H9 (cell line): ENCODE measurements at regions not wholly inside any gene's neighbourhood (a gene's known extent, or its start where the extent isn't known, plus 50 kb on each side); places are given as distances from the start of the nearest gene placed in this dataset.

Experiments
- DNase-seq: peaks from one replicate; pipeline ENCODE4 v3.0.0-alpha.2; 2017
- H2AFZ ChIP-seq: one replicate; pipeline ENCODE4 v1.6.1; 2013; ENCODE audit warnings: mild to moderate bottlenecking, low read length, control low read depth, moderate library complexity
- H2AK5ac ChIP-seq: 2 replicates; pipeline ENCODE4 v1.6.1; 2013; ENCODE audit warnings: low read length, control low read depth, mixed read lengths; ENCODE audit not compliant: insufficient read length
- H2BK120ac ChIP-seq: one replicate; pipeline ENCODE4 v1.6.1; 2013; ENCODE audit warnings: low read depth, mild to moderate bottlenecking, low read length, control low read depth, inconsistent platforms; ENCODE audit not compliant: poor library complexity, severe bottlenecking
- H2BK12ac ChIP-seq: 2 replicates; pipeline ENCODE4 v1.6.1; 2013; ENCODE audit warnings: low read length, control low read depth, mixed read lengths, low read depth; ENCODE audit not compliant: insufficient read length
- H2BK15ac ChIP-seq: 2 replicates; pipeline ENCODE4 v1.6.1; 2013; ENCODE audit warnings: low read depth, low read length, control low read depth
- H2BK20ac ChIP-seq: one replicate; pipeline ENCODE4 v1.6.1; 2013; ENCODE audit warnings: low read depth, mild to moderate bottlenecking, low read length, control low read depth, inconsistent platforms; ENCODE audit not compliant: poor library complexity, severe bottlenecking
- H2BK5ac ChIP-seq: 2 replicates; pipeline ENCODE4 v1.6.1; 2013; ENCODE audit warnings: low read length, control low read depth, mixed read lengths; ENCODE audit not compliant: insufficient read length
- H3K14ac ChIP-seq: 2 replicates; pipeline ENCODE4 v1.6.1; 2013; ENCODE audit warnings: low read length, control low read depth; ENCODE audit not compliant: insufficient read depth
- H3K18ac ChIP-seq: 2 replicates; pipeline ENCODE4 v1.6.1; 2013; ENCODE audit warnings: low read depth, mild to moderate bottlenecking, mixed read lengths, low read length, control low read depth; ENCODE audit not compliant: insufficient read length
- H3K23ac ChIP-seq: 2 replicates; pipeline ENCODE4 v1.6.1; 2013; ENCODE audit warnings: low read length, control low read depth, mixed read lengths, low read depth; ENCODE audit not compliant: insufficient read length
- H3K23me2 ChIP-seq: 2 replicates; pipeline ENCODE4 v1.6.1; 2013; ENCODE audit warnings: low read depth, mild to moderate bottlenecking, mixed read lengths, low read length, control low read depth; ENCODE audit not compliant: insufficient read length, poor library complexity, severe bottlenecking
- H3K27ac ChIP-seq: 2 replicates; pipeline ENCODE4 v1.5.1; 2013; ENCODE audit warnings: low read length, control low read depth, mixed read lengths, low read depth; ENCODE audit not compliant: insufficient read length
- H3K27me3 ChIP-seq: 2 replicates; pipeline ENCODE4 v1.6.1; 2013; ENCODE audit warnings: low read length, control low read depth, inconsistent platforms; ENCODE audit not compliant: insufficient read depth
- H3K4ac ChIP-seq: 2 replicates; pipeline ENCODE4 v1.6.1; 2013; ENCODE audit warnings: low read depth, mild to moderate bottlenecking, control low read depth, inconsistent platforms, low read length, moderate library complexity
- H3K4me1 ChIP-seq: 2 replicates; pipeline ENCODE4 v1.6.1; 2013; ENCODE audit warnings: low read length, control low read depth, inconsistent platforms; ENCODE audit not compliant: insufficient read depth
- H3K4me2 ChIP-seq: 2 replicates; pipeline ENCODE4 v1.6.1; 2013; ENCODE audit warnings: low read length, control low read depth, mixed read lengths; ENCODE audit not compliant: insufficient read length, insufficient read depth
- H3K56ac ChIP-seq: 2 replicates; pipeline ENCODE4 v1.6.1; 2013; ENCODE audit warnings: low read depth, mild to moderate bottlenecking, mixed read lengths, low read length, control low read depth; ENCODE audit not compliant: insufficient read length
- H3K79me1 ChIP-seq: 2 replicates; pipeline ENCODE4 v1.6.1; 2013; ENCODE audit warnings: low read depth, mild to moderate bottlenecking, moderate library complexity, low read length, control low read depth, inconsistent platforms; ENCODE audit not compliant: insufficient read depth, poor library complexity, severe bottlenecking
- H3K79me2 ChIP-seq: 2 replicates; pipeline ENCODE4 v1.6.1; 2013; ENCODE audit warnings: low read length, control low read depth, inconsistent platforms; ENCODE audit not compliant: insufficient read depth
- H3K9ac ChIP-seq: 2 replicates; pipeline ENCODE4 v1.6.1; 2013; ENCODE audit warnings: low read length, control low read depth, mixed read lengths; ENCODE audit not compliant: insufficient read length; ENCODE audit errors: extremely low read depth
- H3K9me3 ChIP-seq: one replicate; pipeline ENCODE4 v1.6.1; 2013; ENCODE audit warnings: low read depth, low read length, inconsistent platforms; ENCODE audit not compliant: control insufficient read depth
- H3T11ph ChIP-seq: one replicate; pipeline ENCODE4 v1.6.1; 2013; ENCODE audit warnings: mild to moderate bottlenecking, low read length, control low read depth, inconsistent platforms
- H4K20me1 ChIP-seq: one replicate; pipeline ENCODE4 v1.6.1; 2013; ENCODE audit not compliant: control insufficient read depth, insufficient read length, insufficient read depth
- H4K5ac ChIP-seq: 2 replicates; pipeline ENCODE4 v1.6.1; 2013; ENCODE audit warnings: low read depth, mild to moderate bottlenecking, mixed read lengths, low read length, control low read depth; ENCODE audit not compliant: insufficient read length
- H4K8ac ChIP-seq: replicated peaks from 2 replicates; pipeline ENCODE4 v1.6.1; 2013; ENCODE audit warnings: low read length, control low read depth, mixed read lengths, low read depth; ENCODE audit not compliant: insufficient read length
- H4K91ac ChIP-seq: 2 replicates; pipeline ENCODE4 v1.6.1; 2013; ENCODE audit warnings: low read depth, mild to moderate bottlenecking, moderate library complexity, mixed read lengths, low read length, control low read depth; ENCODE audit not compliant: insufficient read length
- H3K27ac Mint-ChIP-seq, 3 experiments: 2 replicates in 2 of 3; 3 replicates in 1 of 3; pipeline ENCODE4 v1.8.0; 2020 to 2021; ENCODE audit warnings: mixed read lengths in 3 of 3, mild to moderate bottlenecking in 1 of 3, moderate library complexity in 1 of 3
- H3K27me3 Mint-ChIP-seq: 2 replicates; pipeline ENCODE4 v1.8.0; 2021; ENCODE audit warnings: low read depth, mild to moderate bottlenecking, moderate library complexity, mixed read lengths
- H3K36me3 Mint-ChIP-seq, 3 experiments: 2 replicates in 2 of 3; 3 replicates in 1 of 3; pipeline ENCODE4 v1.8.0; 2020 to 2021; ENCODE audit warnings: low read depth in 3 of 3, mixed read lengths in 3 of 3; ENCODE audit not compliant: insufficient read depth in 1 of 3
- H3K4me1 Mint-ChIP-seq, 2 experiments: 2 replicates each; pipeline ENCODE4 v1.8.0; 2020; ENCODE audit warnings: mixed read lengths in 2 of 2
- H3K4me3 Mint-ChIP-seq, 2 experiments: 2 replicates in 1 of 2; 3 replicates in 1 of 2; pipeline ENCODE4 v1.8.0; 2020 to 2021; ENCODE audit warnings: mild to moderate bottlenecking in 2 of 2, mixed read lengths in 2 of 2, moderate library complexity in 1 of 2
- H3K9me3 Mint-ChIP-seq, 2 experiments: 2 replicates in 1 of 2; 3 replicates in 1 of 2; pipeline ENCODE4 v1.8.0; 2020; ENCODE audit warnings: mild to moderate bottlenecking in 2 of 2, mixed read lengths in 2 of 2, moderate library complexity in 1 of 2
- WGBS: extraction: QIAGEN DNeasy Blood & Tissue Kit; methylation state at CpG from one replicate; pipeline ENCODE4 v1.1.7; 2013; ENCODE audit warnings: missing lambda C conversion rate, low lambda C conversion rate, mixed read lengths; ENCODE audit not compliant: insufficient read length; ENCODE audit errors: extremely low coverage; 5-methylcytosine and 5-hydroxymethylcytosine counted together
- TF ChIP-seq, protein P1 (sequence below): fragments of 200-600 bp; sonication (generic); conservative IDR thresholded peaks from 3 replicates; pipeline ENCODE4 v1.8.0; 2021; ENCODE audit warnings: antibody characterized with exemption, mild to moderate bottlenecking

DNA sequence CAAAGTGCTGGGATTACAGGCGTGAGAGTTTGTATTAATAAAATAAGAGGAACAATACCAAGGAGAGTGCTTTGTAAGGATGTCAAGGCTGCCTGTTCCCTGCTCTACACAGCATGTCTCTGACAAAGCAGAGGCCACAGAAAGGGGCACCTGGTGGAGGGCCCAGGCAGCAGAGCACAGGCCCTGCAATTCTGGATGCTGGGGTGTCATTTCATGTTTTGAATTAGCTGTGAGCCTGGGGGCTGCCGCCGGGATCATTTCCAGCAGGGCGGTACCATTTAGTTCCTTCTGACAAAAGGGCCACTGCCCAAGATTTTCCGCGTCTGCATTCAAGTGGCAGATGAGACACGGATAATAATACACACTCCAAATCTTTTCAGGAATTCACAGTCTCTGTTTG, 396.9 kb downstream of the GADD45G start:
- Histone ChIP-seq H4K91ac (no peak overlapping the region), H3K27me3 (no peaks in the 10 kb centered on the region), H2BK12ac (no peak overlapping the region), H2BK15ac (no peak overlapping the region), H3K18ac (no peak overlapping the region), H3K79me1 (no peaks in the 10 kb centered on the region), H3K9me3 (no peaks in the 10 kb centered on the region), H3K23ac (no peak overlapping the region), H2BK5ac (no peak overlapping the region), H4K5ac (no peak overlapping the region), H3K9ac (no peak overlapping the region), H3K23me2 (no peaks in the 10 kb centered on the region), H2BK20ac (no peak overlapping the region), H3K4me1 (peaks cover 3% of the 10 kb centered on the region; the same call in 1 of the 2 replicates), H2AK5ac (no peak overlapping the region), H3K4ac (no peak overlapping the region), H3K4me2 (no peak overlapping the region), H3K79me2 (no peaks in the 10 kb centered on the region), H4K20me1 (no peaks in the 10 kb centered on the region), H3K14ac (no peak overlapping the region), H3T11ph (no peak overlapping the region), H2AFZ (no peak overlapping the region), H3K27ac (no peak overlapping the region), H2BK120ac (no peak overlapping the region), H3K56ac (no peak overlapping the region), H4K8ac (no peak overlapping the region)
- TF ChIP-seq, protein P1, sequence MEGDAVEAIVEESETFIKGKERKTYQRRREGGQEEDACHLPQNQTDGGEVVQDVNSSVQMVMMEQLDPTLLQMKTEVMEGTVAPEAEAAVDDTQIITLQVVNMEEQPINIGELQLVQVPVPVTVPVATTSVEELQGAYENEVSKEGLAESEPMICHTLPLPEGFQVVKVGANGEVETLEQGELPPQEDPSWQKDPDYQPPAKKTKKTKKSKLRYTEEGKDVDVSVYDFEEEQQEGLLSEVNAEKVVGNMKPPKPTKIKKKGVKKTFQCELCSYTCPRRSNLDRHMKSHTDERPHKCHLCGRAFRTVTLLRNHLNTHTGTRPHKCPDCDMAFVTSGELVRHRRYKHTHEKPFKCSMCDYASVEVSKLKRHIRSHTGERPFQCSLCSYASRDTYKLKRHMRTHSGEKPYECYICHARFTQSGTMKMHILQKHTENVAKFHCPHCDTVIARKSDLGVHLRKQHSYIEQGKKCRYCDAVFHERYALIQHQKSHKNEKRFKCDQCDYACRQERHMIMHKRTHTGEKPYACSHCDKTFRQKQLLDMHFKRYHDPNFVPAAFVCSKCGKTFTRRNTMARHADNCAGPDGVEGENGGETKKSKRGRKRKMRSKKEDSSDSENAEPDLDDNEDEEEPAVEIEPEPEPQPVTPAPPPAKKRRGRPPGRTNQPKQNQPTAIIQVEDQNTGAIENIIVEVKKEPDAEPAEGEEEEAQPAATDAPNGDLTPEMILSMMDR = no peak
- no peaks in the 10 kb centered on the region for H3K27me3 Mint-ChIP-seq
- no peak overlapping the region for H3K4me3 Mint-ChIP-seq
- DNase-seq = no peak
- WGBS = no CpG with 5 or more reads among the region's 7 CpGs
- H3K36me3 Mint-ChIP-seq = no peaks in the 10 kb centered on the region
- peak overlapping the region in 1 of 3 experiments; percentile 27; a peak in 1 of 7 replicates for H3K27ac Mint-ChIP-seq
- H3K4me1 Mint-ChIP-seq = peaks cover 7 to 21% of the 10 kb centered on the region in 2 experiments
- H3K9me3 Mint-ChIP-seq = peaks cover 0 to 3% of the 10 kb centered on the region in 2 experiments; a peak in 3 of 5 replicates
